ENCODE measurements at regions not wholly inside any gene's neighbourhood (a gene's known extent, or its start where the extent isn't known, plus 50 kb on each side); places are given as distances from the start of the nearest gene placed in this dataset.

- no peak for DNase-seq (ENCODE audit: extremely low read depth, low read depth)
- no peak overlapping the region for H3K4me3 ChIP-seq (replicated peaks; ENCODE audit: low read depth, low read length)
- no peak for TF ChIP-seq CTCF (IDR thresholded peaks at IDR 0.05; ENCODE audit: low read depth, low read length, missing control alignments)
Measured at GRCh38 chr7:7090460-7090859, 91.9 kb upstream of the C1GALT1 start.

- no peak for DNase-seq (ENCODE audit: extremely low read depth, low read depth)
- TF ChIP-seq CTCF (IDR thresholded peaks at IDR 0.05; ENCODE audit: low read depth, low read length, missing control alignments): no peak
- no peak overlapping the region for H3K4me3 ChIP-seq (replicated peaks; ENCODE audit: low read depth, low read length)
Measured at GRCh38 chr7:7098280-7098818, 84.0 kb upstream of the C1GALT1 start.

GRCh38 chr7:7099584-7100014 is 82.7 kb upstream of the C1GALT1 start:
- H3K4me3 ChIP-seq (replicated peaks; ENCODE audit: low read depth, low read length): no peak overlapping the region
- DNase-seq (ENCODE audit: extremely low read depth, low read depth): peak; percentile 75
- TF ChIP-seq CTCF (IDR thresholded peaks at IDR 0.05; ENCODE audit: low read depth, low read length, missing control alignments): no peak

- no peak overlapping the region for H3K4me3 ChIP-seq (replicated peaks; ENCODE audit: low read depth, low read length)
- no peak for TF ChIP-seq CTCF (IDR thresholded peaks at IDR 0.05; ENCODE audit: low read depth, low read length, missing control alignments)
- DNase-seq (ENCODE audit: extremely low read depth, low read depth): no peak
Measured at GRCh38 chr7:7100432-7100849, 81.9 kb upstream of the C1GALT1 start.

- no peak for TF ChIP-seq CTCF (IDR thresholded peaks at IDR 0.05; ENCODE audit: low read depth, low read length, missing control alignments)
- DNase-seq (ENCODE audit: extremely low read depth, low read depth): no peak
- no peak overlapping the region for H3K4me3 ChIP-seq (replicated peaks; ENCODE audit: low read depth, low read length)
Measured at GRCh38 chr7:7102906-7103305, 79.4 kb upstream of the C1GALT1 start.

GRCh38 chr7:7103343-7104313 is 78.7 kb upstream of the C1GALT1 start:
- DNase-seq (ENCODE audit: extremely low read depth, low read depth): peak; percentile 32
- peak; percentile 42 for TF ChIP-seq CTCF (IDR thresholded peaks at IDR 0.05; ENCODE audit: low read depth, low read length, missing control alignments)
- no peak overlapping the region for H3K4me3 ChIP-seq (replicated peaks; ENCODE audit: low read depth, low read length)
